ENCODE measurements at regions not wholly inside any gene's neighbourhood (a gene's known extent, or its start where the extent isn't known, plus 50 kb on each side); places are given as distances from the start of the nearest gene placed in this dataset.

- Mint-ChIP-seq H3K36me3 (no peaks in the 10 kb centered on the region), H3K4me1 (peaks cover 3% of the 10 kb centered on the region), H3K9me3 (no peaks in the 10 kb centered on the region), H3K27ac (no peak overlapping the region), H3K4me3 (no peak overlapping the region), H3K27me3 (peaks cover 24% of the 10 kb centered on the region)
- DNase-seq: no peak
Observed at GRCh38 chr18:76647322-76647721, 152.3 kb upstream of the ZNF516 start.

GRCh38 chr18:76644580-76644979, 149.5 kb upstream of the ZNF516 start:
- H3K9me3 Mint-ChIP-seq: no peaks in the 10 kb centered on the region
- peaks cover 9% of the 10 kb centered on the region for H3K27me3 Mint-ChIP-seq

GRCh38 chr18:76643996-76644395, 149.0 kb upstream of the ZNF516 start:
- Mint-ChIP-seq H3K4me1 (peaks cover 3% of the 10 kb centered on the region), H3K27me3 (peaks cover 11% of the 10 kb centered on the region), H3K4me3 (no peak overlapping the region), H3K9me3 (no peaks in the 10 kb centered on the region), H3K36me3 (no peaks in the 10 kb centered on the region), H3K27ac (no peak overlapping the region)
- peak; percentile 5 for DNase-seq

More at GRCh38 chr18:76644580-76644979, 149.5 kb upstream of the ZNF516 start:
- H3K27ac Mint-ChIP-seq: no peak overlapping the region
- H3K36me3 Mint-ChIP-seq: no peaks in the 10 kb centered on the region
- no peak overlapping the region for H3K4me3 Mint-ChIP-seq
- DNase-seq: no peak
- peaks cover 3% of the 10 kb centered on the region for H3K4me1 Mint-ChIP-seq

- Mint-ChIP-seq H3K27me3 (peaks cover 13% of the 10 kb centered on the region), H3K27ac (no peak overlapping the region), H3K36me3 (no peaks in the 10 kb centered on the region), H3K4me3 (no peak overlapping the region), H3K9me3 (no peaks in the 10 kb centered on the region), H3K4me1 (peaks cover 3% of the 10 kb centered on the region)
- DNase-seq: no peak
Observed at GRCh38 chr18:76643199-76643598, 148.2 kb upstream of the ZNF516 start.

GRCh38 chr18:76640438-76640837, 145.4 kb upstream of the ZNF516 start:
- Mint-ChIP-seq H3K4me3 (no peak overlapping the region), H3K9me3 (no peaks in the 10 kb centered on the region), H3K4me1 (peaks cover 3% of the 10 kb centered on the region), H3K27me3 (peaks cover 14% of the 10 kb centered on the region), H3K27ac (no peak overlapping the region), H3K36me3 (no peaks in the 10 kb centered on the region)
- DNase-seq: no peak

- Mint-ChIP-seq H3K36me3 (no peaks in the 10 kb centered on the region), H3K27me3 (peaks cover 37% of the 10 kb centered on the region), H3K4me1 (no peaks in the 10 kb centered on the region), H3K9me3 (peaks cover 4% of the 10 kb centered on the region), H3K27ac (no peak overlapping the region), H3K4me3 (no peak overlapping the region)
- no peak for DNase-seq
Observed at GRCh38 chr18:76634564-76634963, 139.5 kb upstream of the ZNF516 start.

GRCh38 chr18:76633588-76634269, 138.7 kb upstream of the ZNF516 start:
- H3K36me3 Mint-ChIP-seq: no peaks in the 10 kb centered on the region
- DNase-seq: no peak
- H3K27ac Mint-ChIP-seq: no peak overlapping the region
- H3K4me1 Mint-ChIP-seq: no peaks in the 10 kb centered on the region
- H3K27me3 Mint-ChIP-seq: peaks cover 30% of the 10 kb centered on the region
- no peak overlapping the region for H3K4me3 Mint-ChIP-seq
- H3K9me3 Mint-ChIP-seq: peaks cover 4% of the 10 kb centered on the region

- Mint-ChIP-seq H3K27ac (no peak overlapping the region), H3K4me1 (no peaks in the 10 kb centered on the region), H3K36me3 (no peaks in the 10 kb centered on the region), H3K4me3 (no peak overlapping the region), H3K27me3 (peaks cover 27% of the 10 kb centered on the region), H3K9me3 (peaks cover 4% of the 10 kb centered on the region)
- DNase-seq: no peak
Observed at GRCh38 chr18:76627444-76627843, 132.4 kb upstream of the ZNF516 start.

GRCh38 chr18:76626991-76627390, 131.9 kb upstream of the ZNF516 start:
- no peaks in the 10 kb centered on the region for H3K36me3 Mint-ChIP-seq
- peaks cover 27% of the 10 kb centered on the region for H3K27me3 Mint-ChIP-seq
- no peak for DNase-seq
- H3K4me3 Mint-ChIP-seq: no peak overlapping the region
- no peaks in the 10 kb centered on the region for H3K4me1 Mint-ChIP-seq
- H3K9me3 Mint-ChIP-seq: peaks cover 1% of the 10 kb centered on the region
- H3K27ac Mint-ChIP-seq: no peak overlapping the region

- DNase-seq: no peak
- peaks cover 11% of the 10 kb centered on the region for H3K4me1 Mint-ChIP-seq
- H3K27ac Mint-ChIP-seq: no peak overlapping the region
- no peaks in the 10 kb centered on the region for H3K9me3 Mint-ChIP-seq
- H3K4me3 Mint-ChIP-seq: no peak overlapping the region
- H3K36me3 Mint-ChIP-seq: no peaks in the 10 kb centered on the region
- peaks cover 49% of the 10 kb centered on the region for H3K27me3 Mint-ChIP-seq
Observed at GRCh38 chr18:76622651-76623050, 127.6 kb upstream of the ZNF516 start.

GRCh38 chr18:76621782-76622495, 126.9 kb upstream of the ZNF516 start:
- DNase-seq: no peak
- Mint-ChIP-seq H3K27me3 (peaks cover 49% of the 10 kb centered on the region), H3K36me3 (no peaks in the 10 kb centered on the region), H3K4me1 (peaks cover 11% of the 10 kb centered on the region), H3K27ac (no peak overlapping the region), H3K9me3 (no peaks in the 10 kb centered on the region), H3K4me3 (no peak overlapping the region)

- no peak overlapping the region for H3K4me3 Mint-ChIP-seq
- H3K36me3 Mint-ChIP-seq: no peaks in the 10 kb centered on the region
- H3K9me3 Mint-ChIP-seq: no peaks in the 10 kb centered on the region
- no peak for DNase-seq
- H3K27me3 Mint-ChIP-seq: peaks cover 51% of the 10 kb centered on the region
- H3K4me1 Mint-ChIP-seq: peaks cover 11% of the 10 kb centered on the region
- H3K27ac Mint-ChIP-seq: no peak overlapping the region
Observed at GRCh38 chr18:76621226-76621625, 126.2 kb upstream of the ZNF516 start.

- Mint-ChIP-seq H3K27me3 (peaks cover 52% of the 10 kb centered on the region), H3K27ac (no peak overlapping the region), H3K9me3 (no peaks in the 10 kb centered on the region), H3K36me3 (no peaks in the 10 kb centered on the region), H3K4me1 (peaks cover 11% of the 10 kb centered on the region), H3K4me3 (peak overlapping the region; percentile 64)
- DNase-seq: peak; percentile 54
Observed at GRCh38 chr18:76620321-76621170, 125.5 kb upstream of the ZNF516 start.

- Mint-ChIP-seq H3K36me3 (no peaks in the 10 kb centered on the region), H3K9me3 (no peaks in the 10 kb centered on the region), H3K4me1 (peaks cover 11% of the 10 kb centered on the region), H3K27ac (no peak overlapping the region), H3K27me3 (peaks cover 52% of the 10 kb centered on the region), H3K4me3 (peak overlapping the region; percentile 56)
- no peak for DNase-seq
Observed at GRCh38 chr18:76619621-76620315, 124.7 kb upstream of the ZNF516 start.

GRCh38 chr18:76619261-76619620, 124.2 kb upstream of the ZNF516 start:
- H3K27me3 Mint-ChIP-seq: peaks cover 52% of the 10 kb centered on the region
- DNase-seq: no peak
- H3K9me3 Mint-ChIP-seq: no peaks in the 10 kb centered on the region

More at GRCh38 chr18:76619261-76619620, 124.2 kb upstream of the ZNF516 start:
- Mint-ChIP-seq H3K4me1 (peaks cover 11% of the 10 kb centered on the region), H3K4me3 (no peak overlapping the region), H3K27ac (no peak overlapping the region), H3K36me3 (no peaks in the 10 kb centered on the region)
